Panc1 (cell line): ENCODE measurements at regions not wholly inside any gene's neighbourhood (a gene's known extent, or its start where the extent isn't known, plus 50 kb on each side); places are given as distances from the start of the nearest gene placed in this dataset.

ENCODE experiments used
- ATAC-seq: fragments of 200-7000 bp; cut with Tn5 transposase; 2 replicates; pipeline ENCODE4 v1.9.1; 2020; ENCODE audit warnings: mild to moderate bottlenecking, moderate library complexity
- BruUV-seq: library from RNA; stranded (reverse); fragments of 400-500 nt; replicated peaks from 2 replicates; lab custom pipeline; 2021; lab: Mats Ljungman, UMichigan
- CTCF ChIA-PET: fragments of 300-600 bp; sonication (Branson Sonifier 250); formaldehyde crosslinking; loops from one replicate; lab custom pipeline; 2022; ENCODE audit warnings: antibody characterized with exemption; lab: Charles Lee
- POLR2A ChIA-PET: fragments of 300-600 bp; sonication (Branson Sonifier 250); formaldehyde crosslinking; loops from one replicate; lab custom pipeline; 2022; ENCODE audit warnings: antibody characterized with exemption; lab: Charles Lee
- DNase-seq: peaks from one replicate; pipeline ENCODE4 v3.0.0-alpha.2; 2010; ENCODE audit warnings: low read depth, low spot score
- H3K27ac ChIP-seq: 2 replicates; pipeline ENCODE4 v1.5.1; 2011; ENCODE audit warnings: mild to moderate bottlenecking, low read length, inconsistent platforms
- H3K27me3 ChIP-seq: fragments of 200-500 bp; sonication (Bioruptor generic); 2 replicates; pipeline ENCODE4 v1.6.0; 2014; ENCODE audit warnings: low read length, inconsistent platforms; ENCODE audit not compliant: control insufficient read depth, insufficient read depth
- H3K36me3 ChIP-seq: fragments of 200-500 bp; sonication (Bioruptor generic); 2 replicates; pipeline ENCODE4 v1.5.1; 2014; ENCODE audit warnings: inconsistent platforms, mild to moderate bottlenecking, low read length, moderate library complexity; ENCODE audit not compliant: control insufficient read depth, insufficient read depth
- H3K4me1 ChIP-seq: 2 replicates; pipeline ENCODE4 v1.5.1; 2011; ENCODE audit warnings: inconsistent platforms, mild to moderate bottlenecking, low read length, moderate library complexity; ENCODE audit not compliant: control insufficient read depth, insufficient read depth
- H3K4me3 ChIP-seq, 2 experiments: 2 replicates each; pipeline ENCODE4 v1.5.1; 2011 to 2012; ENCODE audit warnings: low read depth in 2 of 2, low read length in 2 of 2, mild to moderate bottlenecking in 2 of 2, inconsistent platforms in 1 of 2, moderate library complexity in 1 of 2
- H3K9me3 ChIP-seq: fragments of 200-500 bp; sonication (Bioruptor generic); 2 replicates; pipeline ENCODE4 v1.5.1; 2014; ENCODE audit warnings: low read depth, mild to moderate bottlenecking, inconsistent platforms, low read length, moderate library complexity; ENCODE audit not compliant: control insufficient read depth, insufficient read depth
- POLR2AphosphoS5 ChIP-seq: IDR thresholded peaks from 2 replicates; pipeline ENCODE4 v1.6.1; 2012; ENCODE audit warnings: mild to moderate bottlenecking, low read depth, low read length, moderate library complexity
- REST ChIP-seq, 2 experiments: IDR thresholded peaks; 2 replicates each; pipeline ENCODE4 v1.6.1; 2011 to 2012; ENCODE audit warnings: low read depth in 2 of 2, control low read depth in 1 of 2, low read length in 1 of 2, mild to moderate bottlenecking in 1 of 2, moderate library complexity in 1 of 2; ENCODE audit not compliant: insufficient read depth in 1 of 2
- SIN3A ChIP-seq: IDR thresholded peaks from 2 replicates; pipeline ENCODE4 v1.6.1; 2012; ENCODE audit warnings: low read depth, mild to moderate bottlenecking, low read length, moderate library complexity, borderline replicate concordance; ENCODE audit not compliant: insufficient read depth
- TCF7L2 ChIP-seq: IDR thresholded peaks from 2 replicates; pipeline ENCODE4 v1.6.1; 2011; ENCODE audit warnings: mild to moderate bottlenecking, low read depth, low read length, inconsistent platforms
- in situ Hi-C: cut with HindIII; loops from 2 replicates; pipeline ENCODE4 v1.10.0; 2016; ENCODE audit warnings: low sequenced_read_pairs, low pct_unique_long_range_greater_than_20kb
- intact Hi-C: fragments of 100-400 bp; cut with micrococcal nuclease; formaldehyde crosslinking; loops from one replicate; pipeline ENCODE4 v1.10.0; 2022; ENCODE audit not compliant: unreplicated experiment
- TF ChIP-seq, protein P1 (sequence below): fragments of 450-650 bp; IDR thresholded peaks from 2 replicates; pipeline ENCODE4 v1.5.1; 2017; ENCODE audit warnings: mild to moderate bottlenecking

- intact Hi-C loops (no loop called here), in situ Hi-C loops (no loop called here)
- Histone ChIP-seq H3K27ac (no peak overlapping the region), H3K36me3 (no peaks in the 10 kb centered on the region), H3K4me3 (no peak overlapping the region), H3K27me3 (no peaks in the 10 kb centered on the region), H3K4me1 (no peaks in the 10 kb centered on the region), H3K9me3 (no peaks in the 10 kb centered on the region)
- POLR2A ChIA-PET = no interaction called here
- BruUV-seq = no TSS peak
- CTCF ChIA-PET = no interaction called here
- ATAC-seq (no peak), DNase-seq (no peak)
- no peak for TF ChIP-seq POLR2AphosphoS5
- no peak for TF ChIP-seq TCF7L2
- no peak for TF ChIP-seq SIN3A
- TF ChIP-seq, protein P1, sequence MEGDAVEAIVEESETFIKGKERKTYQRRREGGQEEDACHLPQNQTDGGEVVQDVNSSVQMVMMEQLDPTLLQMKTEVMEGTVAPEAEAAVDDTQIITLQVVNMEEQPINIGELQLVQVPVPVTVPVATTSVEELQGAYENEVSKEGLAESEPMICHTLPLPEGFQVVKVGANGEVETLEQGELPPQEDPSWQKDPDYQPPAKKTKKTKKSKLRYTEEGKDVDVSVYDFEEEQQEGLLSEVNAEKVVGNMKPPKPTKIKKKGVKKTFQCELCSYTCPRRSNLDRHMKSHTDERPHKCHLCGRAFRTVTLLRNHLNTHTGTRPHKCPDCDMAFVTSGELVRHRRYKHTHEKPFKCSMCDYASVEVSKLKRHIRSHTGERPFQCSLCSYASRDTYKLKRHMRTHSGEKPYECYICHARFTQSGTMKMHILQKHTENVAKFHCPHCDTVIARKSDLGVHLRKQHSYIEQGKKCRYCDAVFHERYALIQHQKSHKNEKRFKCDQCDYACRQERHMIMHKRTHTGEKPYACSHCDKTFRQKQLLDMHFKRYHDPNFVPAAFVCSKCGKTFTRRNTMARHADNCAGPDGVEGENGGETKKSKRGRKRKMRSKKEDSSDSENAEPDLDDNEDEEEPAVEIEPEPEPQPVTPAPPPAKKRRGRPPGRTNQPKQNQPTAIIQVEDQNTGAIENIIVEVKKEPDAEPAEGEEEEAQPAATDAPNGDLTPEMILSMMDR = no peak
- TF ChIP-seq REST (IDR thresholded peaks at IDR 0.05; ENCODE audit: insufficient read depth in 1 of 2, low read depth in 2 of 2, low read length in 1 of 2) = no peak
Measured at GRCh38 chr1:56028911-56029310, 550.5 kb downstream of the PLPP3 start.

DNA sequence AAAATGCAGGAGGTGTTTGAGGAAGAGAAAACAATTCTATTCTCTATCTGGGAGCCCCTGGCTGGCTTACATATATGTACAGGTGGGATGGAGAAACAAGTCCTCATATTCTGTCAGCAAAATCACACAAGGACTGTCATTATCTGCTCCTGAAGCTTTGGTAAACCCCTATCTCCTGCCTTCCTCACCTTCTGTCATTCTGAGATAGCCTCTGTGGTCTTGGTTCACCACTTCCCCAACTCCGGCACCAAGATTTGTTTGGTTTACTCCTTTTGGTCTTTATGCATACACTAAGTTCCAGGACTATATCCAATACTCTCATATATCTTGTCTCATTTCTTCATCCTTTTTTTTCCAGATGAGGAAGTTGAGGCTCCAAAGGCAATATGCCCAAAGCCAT is 551.1 kb downstream of the PLPP3 start:
- in situ Hi-C loops (no loop called here), intact Hi-C loops (no loop called here)
- Histone ChIP-seq H3K36me3 (no peaks in the 10 kb centered on the region), H3K27ac (no peak overlapping the region), H3K4me3 (no peak overlapping the region), H3K9me3 (no peaks in the 10 kb centered on the region), H3K27me3 (no peaks in the 10 kb centered on the region), H3K4me1 (no peaks in the 10 kb centered on the region)
- CTCF ChIA-PET = no interaction called here
- DNase-seq (no peak), ATAC-seq (no peak)
- POLR2A ChIA-PET = no interaction called here
- BruUV-seq = no TSS peak
- TF ChIP-seq SIN3A (no peak), TCF7L2 (no peak), REST (IDR thresholded peaks at IDR 0.05; ENCODE audit: insufficient read depth in 1 of 2, low read depth in 2 of 2, low read length in 1 of 2) (no peak), POLR2AphosphoS5 (no peak)
- TF ChIP-seq, protein P1 = no peak
